ENCODE measurements at regions not wholly inside any gene's neighbourhood (a gene's known extent, or its start where the extent isn't known, plus 50 kb on each side); places are given as distances from the start of the nearest gene placed in this dataset.

DNA sequence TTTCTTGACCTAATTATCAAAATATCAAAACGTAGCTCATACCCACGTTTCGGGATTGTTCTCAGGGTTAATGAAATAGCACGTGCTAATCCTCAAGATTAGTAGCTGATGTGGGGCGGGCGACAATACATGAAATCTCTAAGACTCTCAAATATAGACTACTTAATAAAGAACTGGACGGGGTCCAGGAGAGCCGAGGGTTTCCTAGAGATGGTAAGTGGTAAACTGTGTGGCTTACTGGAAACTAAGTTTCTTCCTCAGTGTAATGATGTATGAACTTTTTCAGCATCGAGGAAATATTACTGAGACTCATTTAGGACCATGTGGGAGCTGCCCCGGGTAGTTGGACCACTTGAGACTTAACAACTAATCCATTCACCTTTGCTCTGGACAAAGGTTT is 453.3 kb upstream of the SALL3 start:
- TF ChIP-seq, protein P1, sequence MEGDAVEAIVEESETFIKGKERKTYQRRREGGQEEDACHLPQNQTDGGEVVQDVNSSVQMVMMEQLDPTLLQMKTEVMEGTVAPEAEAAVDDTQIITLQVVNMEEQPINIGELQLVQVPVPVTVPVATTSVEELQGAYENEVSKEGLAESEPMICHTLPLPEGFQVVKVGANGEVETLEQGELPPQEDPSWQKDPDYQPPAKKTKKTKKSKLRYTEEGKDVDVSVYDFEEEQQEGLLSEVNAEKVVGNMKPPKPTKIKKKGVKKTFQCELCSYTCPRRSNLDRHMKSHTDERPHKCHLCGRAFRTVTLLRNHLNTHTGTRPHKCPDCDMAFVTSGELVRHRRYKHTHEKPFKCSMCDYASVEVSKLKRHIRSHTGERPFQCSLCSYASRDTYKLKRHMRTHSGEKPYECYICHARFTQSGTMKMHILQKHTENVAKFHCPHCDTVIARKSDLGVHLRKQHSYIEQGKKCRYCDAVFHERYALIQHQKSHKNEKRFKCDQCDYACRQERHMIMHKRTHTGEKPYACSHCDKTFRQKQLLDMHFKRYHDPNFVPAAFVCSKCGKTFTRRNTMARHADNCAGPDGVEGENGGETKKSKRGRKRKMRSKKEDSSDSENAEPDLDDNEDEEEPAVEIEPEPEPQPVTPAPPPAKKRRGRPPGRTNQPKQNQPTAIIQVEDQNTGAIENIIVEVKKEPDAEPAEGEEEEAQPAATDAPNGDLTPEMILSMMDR (IDR thresholded peaks at IDR 0.05) = no peak
- TF ChIP-seq POLR2A (IDR thresholded peaks at IDR 0.05) (no peak), POLR2AphosphoS5 (IDR thresholded peaks at IDR 0.05) (no peak)
